ENCODE measurements at regions not wholly inside any gene's neighbourhood (a gene's known extent, or its start where the extent isn't known, plus 50 kb on each side); places are given as distances from the start of the nearest gene placed in this dataset.

GRCh38 chr12:58316926-58317325, 375.6 kb downstream of the ATP23 start:
- no peak for TF ChIP-seq CTCF (conservative IDR thresholded peaks at IDR 0.05; ENCODE audit: low read depth, low read length)
- no peak for TF ChIP-seq POLR2A (IDR thresholded peaks at IDR 0.05; ENCODE audit: low read depth, low read length)
- TF ChIP-seq BHLHE40 (IDR thresholded peaks at IDR 0.05; ENCODE audit: low read depth, low read length) = no peak
- no peak for TF ChIP-seq RFX5 (IDR thresholded peaks at IDR 0.05; ENCODE audit: low read depth, low read length)
- TF ChIP-seq RAD21 (IDR thresholded peaks at IDR 0.05; ENCODE audit: low read length) = no peak
- no peak for TF ChIP-seq USF2 (IDR thresholded peaks at IDR 0.05; ENCODE audit: low read depth, low read length)
